Stimulated activated CD4-positive, alpha-beta T cell treated with anti-CD3 and anti-CD28 coated beads, Interleukin-12 subunit alpha, Interleukin-12 subunit beta, amount 100 ng/mL, for 4 hours (primary cell): ENCODE measurements at regions not wholly inside any gene's neighbourhood (a gene's known extent, or its start where the extent isn't known, plus 50 kb on each side); places are given as distances from the start of the nearest gene placed in this dataset.
"Not testable (repeated sequence)": the region's sequence is repeated elsewhere in the genome, so short reads cannot be mapped to it uniquely, and the experiment has no call there.

ENCODE experiments used
- DNase-seq: peaks from one replicate; pipeline ENCODE4 v3.0.0-alpha.2; 2020

- no peak for DNase-seq
These were observed 192.3 kb downstream of the TMEM200A start for GRCh38 chr6:130558131-130558530.

- DNase-seq, result no peak
These were observed 193.3 kb downstream of the TMEM200A start for GRCh38 chr6:130559166-130559565.

- no peak for DNase-seq
These were observed 194.4 kb downstream of the TMEM200A start for GRCh38 chr6:130560231-130560630.

- not testable (repeated sequence) for DNase-seq
These were observed 195.3 kb downstream of the TMEM200A start for GRCh38 chr6:130561159-130561558.

GRCh38 chr6:130565696-130566095, 199.9 kb downstream of the TMEM200A start:
- DNase-seq, result no peak

- DNase-seq, result no peak
These were observed 208.3 kb downstream of the TMEM200A start for GRCh38 chr6:130574146-130574545.

GRCh38 chr6:130575557-130575956, 209.7 kb downstream of the TMEM200A start:
- no peak for DNase-seq

- no peak for DNase-seq
These were observed 210.2 kb downstream of the TMEM200A start for GRCh38 chr6:130575971-130576370.

- no peak for DNase-seq
These were observed 211.5 kb downstream of the TMEM200A start for GRCh38 chr6:130577178-130577919.

GRCh38 chr6:130578713-130579112, 212.9 kb downstream of the TMEM200A start:
- no peak for DNase-seq

GRCh38 chr6:130583268-130583667, 217.5 kb downstream of the TMEM200A start:
- DNase-seq, result no peak

GRCh38 chr6:130585587-130585986, 219.8 kb downstream of the TMEM200A start:
- no peak for DNase-seq

GRCh38 chr6:130587778-130588520, 222.1 kb downstream of the TMEM200A start:
- DNase-seq, result no peak

- DNase-seq, result no peak
These were observed 227.4 kb downstream of the TMEM200A start for GRCh38 chr6:130593200-130593599.

- DNase-seq, result no peak
These were observed 228.1 kb downstream of the TMEM200A start for GRCh38 chr6:130593948-130594347.

- DNase-seq, result no peak
These were observed 228.9 kb upstream of the SMLR1 start for GRCh38 chr6:130598021-130598989.

- DNase-seq, result no peak
These were observed 226.3 kb upstream of the SMLR1 start for GRCh38 chr6:130600880-130601341.

- DNase-seq, result no peak
These were observed 224.9 kb upstream of the SMLR1 start for GRCh38 chr6:130602151-130602770.

- DNase-seq, result no peak
These were observed 223.8 kb upstream of the SMLR1 start for GRCh38 chr6:130603391-130603790.

- no peak for DNase-seq
These were observed 222.3 kb upstream of the SMLR1 start for GRCh38 chr6:130604841-130605399.

- DNase-seq, result no peak
These were observed 216.9 kb upstream of the SMLR1 start for GRCh38 chr6:130610303-130610702.

- no peak for DNase-seq
These were observed 215.8 kb upstream of the SMLR1 start for GRCh38 chr6:130611366-130611765.
